Epidermal melanocyte (primary cell): ENCODE measurements at regions not wholly inside any gene's neighbourhood (a gene's known extent, or its start where the extent isn't known, plus 50 kb on each side); places are given as distances from the start of the nearest gene placed in this dataset.

Source experiments
- DNase-seq: peaks from one replicate; pipeline ENCODE4 v3.0.0; 2011; ENCODE audit warnings: low spot score; ENCODE audit not compliant: insufficient read length

GRCh38 chr18:40577239-40577980, 1377.6 kb upstream of the PIK3C3 start:
- no peak for DNase-seq

DNA sequence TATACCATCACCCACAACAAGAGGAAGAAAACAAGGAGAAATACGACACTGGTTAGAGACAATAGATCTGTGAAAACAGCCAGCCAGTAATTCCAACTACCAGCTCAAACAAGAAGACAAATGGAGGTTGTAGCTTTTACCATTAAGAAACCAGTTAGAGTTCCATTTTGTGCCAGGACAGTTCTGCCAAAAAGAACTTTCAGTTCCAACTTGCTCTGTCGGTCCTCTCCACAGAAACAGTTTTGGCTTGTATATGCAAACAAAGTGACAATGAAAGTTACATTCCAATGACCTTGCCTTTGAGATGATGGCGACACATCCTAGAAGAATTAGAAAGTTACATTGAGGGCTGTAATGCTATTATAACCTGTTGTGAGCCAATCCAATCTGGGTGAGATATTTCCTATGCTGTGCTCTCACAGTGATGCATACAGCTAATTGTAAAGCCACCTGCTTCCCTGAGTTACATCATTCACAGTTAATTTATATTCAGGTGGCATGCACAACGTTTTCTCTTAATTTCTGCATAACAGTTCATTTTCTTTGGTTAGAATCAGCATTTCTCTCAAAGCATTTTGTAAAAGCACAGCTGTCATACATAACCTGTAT, 1378.4 kb upstream of the PIK3C3 start:
- DNase-seq, result no peak

- no peak for DNase-seq
Observed at GRCh38 chr18:40570615-40571014, 1384.4 kb upstream of the PIK3C3 start.

DNA sequence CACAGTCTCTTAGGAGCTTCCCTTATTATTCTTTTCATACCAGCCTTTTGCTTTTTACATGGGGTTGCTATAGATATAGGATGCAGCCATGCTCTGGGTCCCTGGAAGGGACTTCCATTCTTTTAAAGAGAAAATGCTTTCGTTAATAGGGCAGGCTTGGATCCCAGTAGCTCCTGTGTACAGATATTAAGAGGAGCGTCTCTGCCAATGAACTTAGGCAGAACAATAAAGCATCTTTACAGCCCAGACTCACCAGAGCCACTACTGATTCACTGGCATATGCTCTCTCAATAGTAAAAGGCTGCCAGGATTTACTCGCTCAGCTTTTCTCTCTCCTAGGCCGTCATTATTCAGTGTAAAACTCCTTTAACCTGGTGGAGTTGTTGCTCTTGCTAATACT, 1385.4 kb upstream of the PIK3C3 start:
- DNase-seq, result no peak

GRCh38 chr18:40566510-40566844, 1388.6 kb upstream of the PIK3C3 start:
- DNase-seq, result no peak

DNA sequence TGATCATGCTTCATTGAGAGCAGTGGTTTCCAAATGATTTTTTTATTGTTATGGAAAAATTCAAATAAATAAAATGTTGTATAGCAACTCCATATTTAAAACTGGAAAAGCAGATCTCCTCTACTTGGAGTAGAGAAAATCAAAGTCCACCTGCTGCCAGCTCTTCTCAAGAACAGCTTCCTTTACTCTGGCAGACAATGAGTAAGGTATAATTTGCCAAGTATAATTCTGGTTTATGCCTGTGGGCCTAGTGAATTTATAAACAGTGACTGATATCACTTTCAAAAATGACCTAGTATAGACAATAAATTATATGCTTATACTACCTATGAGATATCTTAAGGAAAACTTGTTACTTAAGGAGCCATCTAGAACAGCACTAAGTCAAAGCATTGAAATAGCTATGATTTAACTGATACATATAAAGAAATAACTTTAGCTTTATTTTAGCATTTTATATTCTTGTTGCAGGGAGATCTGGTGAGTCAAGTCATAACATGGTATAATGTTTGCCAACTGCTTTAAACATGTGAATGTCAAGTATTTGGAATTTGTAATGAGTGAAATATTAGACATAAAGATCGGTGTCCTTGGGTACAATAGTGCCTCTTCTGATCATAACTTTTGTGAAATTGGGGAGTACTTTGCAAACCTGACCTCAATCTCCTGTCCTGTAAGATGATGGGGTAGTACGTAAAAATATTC, 1389.1 kb upstream of the PIK3C3 start:
- DNase-seq, result no peak

GRCh38 chr18:40559556-40559955, 1395.5 kb upstream of the PIK3C3 start:
- no peak for DNase-seq

GRCh38 chr18:40558706-40559392, 1396.2 kb upstream of the PIK3C3 start:
- no peak for DNase-seq

GRCh38 chr18:40555914-40556313, 1399.1 kb upstream of the PIK3C3 start:
- DNase-seq, result no peak

DNA sequence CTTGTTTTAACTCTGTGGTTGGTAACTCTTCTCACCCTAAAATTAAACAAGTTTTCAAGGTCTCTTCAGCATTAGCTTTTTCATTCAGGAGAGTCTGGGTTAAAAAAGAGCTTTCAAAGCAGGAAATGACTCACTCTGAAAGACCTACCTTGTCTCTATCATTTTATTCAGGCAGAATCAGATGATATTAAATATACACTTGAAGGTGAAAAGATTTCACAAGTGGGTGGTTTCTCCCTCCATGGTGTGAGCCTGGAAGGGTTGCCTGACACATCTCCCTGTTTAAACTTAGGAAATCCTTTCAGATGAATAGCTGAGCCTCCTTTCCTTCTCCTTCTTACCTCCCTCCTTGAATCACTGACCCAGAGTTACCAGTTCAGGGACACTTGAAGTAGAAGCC, 1402.0 kb upstream of the PIK3C3 start:
- DNase-seq, result no peak

DNA sequence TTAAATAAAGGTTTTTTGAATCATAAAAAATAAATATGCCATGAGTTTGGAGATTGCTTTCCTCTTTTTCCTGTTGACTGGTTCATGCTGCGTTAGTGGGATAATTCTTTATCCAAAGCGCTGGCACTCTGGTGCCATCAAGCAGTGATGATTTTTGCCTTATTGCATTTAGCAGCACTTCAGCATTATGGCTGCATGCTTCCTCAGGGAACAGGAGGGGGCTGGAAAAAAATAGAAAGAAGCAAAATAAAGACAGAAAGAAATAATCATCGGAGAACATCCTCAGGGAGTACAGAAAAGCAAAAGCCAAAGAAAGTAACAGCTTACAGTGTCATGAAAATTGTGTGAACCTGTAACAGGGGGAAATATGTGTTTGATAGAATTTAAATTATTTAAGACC, 1408.2 kb upstream of the PIK3C3 start:
- no peak for DNase-seq

DNA sequence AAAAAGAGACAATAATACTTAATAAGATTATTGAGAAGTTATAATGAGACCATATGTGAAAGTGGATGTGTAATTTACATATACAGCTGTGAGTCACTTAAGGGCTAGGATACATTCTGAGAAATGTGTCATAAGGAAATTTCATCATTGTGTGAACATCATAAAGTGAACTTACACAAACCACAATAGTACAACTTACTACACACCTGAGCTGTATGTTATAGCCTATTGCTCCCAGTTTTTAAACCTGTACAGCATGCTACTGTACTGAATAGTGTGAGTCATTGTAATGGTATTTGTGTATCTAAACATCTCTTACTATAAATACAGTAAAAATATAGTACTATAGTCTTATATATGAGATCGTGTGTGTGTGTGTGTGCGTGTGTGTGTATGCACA, 1420.3 kb upstream of the PIK3C3 start:
- DNase-seq, result no peak

- no peak for DNase-seq
Observed at GRCh38 chr18:40532046-40532445, 1423.0 kb upstream of the PIK3C3 start.

GRCh38 chr18:40531051-40531450, 1424.0 kb upstream of the PIK3C3 start:
- no peak for DNase-seq

DNA sequence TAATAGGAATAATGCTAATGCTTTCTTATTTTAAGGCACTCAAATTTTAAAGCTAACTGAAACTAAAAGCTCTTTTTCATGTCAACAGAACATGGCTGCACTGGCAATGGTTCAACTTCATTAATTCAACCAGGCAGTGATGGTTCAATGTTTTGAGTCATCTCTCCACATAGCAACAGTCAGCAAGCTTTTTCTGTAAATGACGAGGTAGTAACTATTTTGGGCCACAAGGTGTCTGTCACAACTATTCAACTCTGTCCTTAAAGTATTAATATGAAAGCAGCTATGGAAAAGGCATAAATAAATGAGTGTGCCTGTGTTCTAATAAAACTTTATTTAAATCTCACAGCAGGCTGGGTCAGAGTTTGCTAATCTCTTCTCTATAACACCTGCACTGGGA, 1425.6 kb upstream of the PIK3C3 start:
- DNase-seq, result no peak

GRCh38 chr18:40524881-40525280, 1430.2 kb upstream of the PIK3C3 start:
- DNase-seq, result no peak

- DNase-seq, result no peak
Observed at GRCh38 chr18:40523287-40523686, 1431.7 kb upstream of the PIK3C3 start.

DNA sequence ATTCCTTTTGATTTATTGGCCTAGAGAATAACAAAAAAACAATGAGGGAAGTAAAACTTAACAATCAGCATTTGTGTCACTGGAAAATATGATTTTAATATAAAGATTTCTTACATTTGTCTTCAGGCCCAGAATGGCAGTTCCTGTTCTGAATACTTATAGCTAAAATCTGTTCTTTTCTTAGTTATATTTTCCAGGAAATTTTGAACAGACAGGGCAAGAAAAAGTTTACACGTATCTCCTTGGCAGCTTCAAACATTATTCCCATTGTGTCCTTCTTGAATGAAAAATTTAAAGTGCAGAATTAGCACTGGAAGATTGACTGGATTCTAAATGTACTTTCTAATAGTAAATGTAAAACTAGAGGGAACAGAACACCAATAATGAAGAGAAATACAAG, 1454.0 kb upstream of the PIK3C3 start:
- no peak for DNase-seq

- no peak for DNase-seq
Observed at GRCh38 chr18:40494603-40495002, 1460.4 kb upstream of the PIK3C3 start.

DNA sequence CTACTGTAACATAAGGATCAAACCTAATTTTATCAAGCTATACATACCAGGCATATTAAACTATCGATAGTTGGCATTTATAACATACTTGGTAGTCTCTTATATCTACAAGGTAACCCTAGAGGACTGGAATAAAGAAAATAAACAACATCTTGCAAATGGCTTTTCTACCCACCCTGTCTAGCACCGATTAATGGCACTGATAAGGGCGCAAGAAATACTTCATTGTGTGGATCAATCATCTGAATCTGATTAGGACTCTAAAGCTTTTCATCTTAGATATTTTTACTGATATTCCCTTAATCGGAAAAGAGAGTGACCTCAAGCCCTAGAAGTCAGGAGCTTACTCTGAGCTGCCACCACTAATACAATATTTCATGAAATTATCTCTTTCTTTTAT, 1461.7 kb upstream of the PIK3C3 start:
- no peak for DNase-seq

DNA sequence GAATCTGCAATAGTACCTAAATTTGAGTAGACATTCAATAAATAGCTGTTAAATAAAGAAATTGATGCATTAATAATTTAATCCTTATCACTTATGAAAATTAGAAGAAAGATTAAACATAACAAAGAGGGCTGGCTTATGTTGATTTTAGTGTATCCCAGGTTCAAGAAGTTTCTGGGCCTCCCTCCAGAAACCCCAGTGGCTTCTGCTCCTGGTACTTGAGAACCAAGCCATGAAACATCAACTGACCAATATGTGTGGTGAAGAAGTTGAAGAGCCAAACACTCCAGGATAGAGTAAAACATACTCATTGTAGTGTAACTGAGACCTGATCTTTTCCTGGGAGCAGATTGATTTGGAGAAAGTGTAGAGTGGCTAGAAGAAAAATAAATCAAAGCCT, 1465.7 kb upstream of the PIK3C3 start:
- DNase-seq, result no peak

GRCh38 chr18:40485318-40485717, 1469.7 kb upstream of the PIK3C3 start:
- DNase-seq, result no peak
